ENCODE measurements at regions not wholly inside any gene's neighbourhood (a gene's known extent, or its start where the extent isn't known, plus 50 kb on each side); places are given as distances from the start of the nearest gene placed in this dataset.

DNA sequence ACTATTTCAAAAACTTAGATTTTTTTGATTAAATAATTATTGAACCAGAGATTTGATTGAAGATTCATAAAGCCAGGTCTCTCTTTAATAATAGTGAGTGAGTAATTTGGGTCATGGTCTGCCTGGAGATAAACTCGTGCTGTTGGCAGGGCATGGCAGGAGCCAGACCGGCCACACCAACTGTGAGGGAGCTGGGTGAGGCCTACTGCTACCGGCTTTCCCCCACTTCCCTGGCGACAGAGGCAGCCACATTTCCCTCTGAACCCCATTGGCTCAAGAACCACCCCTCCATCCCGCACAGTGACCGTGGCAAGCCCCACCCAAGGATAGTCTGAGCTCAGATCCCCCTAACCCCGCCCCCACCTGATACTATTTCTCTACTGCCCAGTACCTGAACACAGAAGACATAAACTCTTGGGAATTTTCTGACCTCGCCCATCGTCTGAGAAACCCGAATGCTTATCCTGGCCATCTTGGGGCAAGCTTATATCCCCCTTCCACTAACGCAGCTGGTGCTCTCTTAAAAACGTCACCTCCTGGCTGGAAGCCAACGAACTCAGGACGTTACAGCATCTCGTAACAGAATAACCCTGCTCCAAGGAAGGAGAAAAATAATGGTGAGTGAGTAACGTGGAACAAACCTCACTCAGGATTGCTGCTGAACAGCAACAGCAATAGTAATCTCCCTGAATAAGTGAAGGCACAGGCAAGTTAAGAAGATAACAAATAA, 627.6 kb upstream of the PCDH9 start:
- WGBS, 2 donors, result 86 to 89% methylated on average over 15 to 16 of the region's 16 CpGs
- no peak overlapping the region for H3K27ac ChIP-seq
- H3K4me3 ChIP-seq (replicated peaks in 1 of 3), result no peak overlapping the region
- intact Hi-C loops (cut with DNase I), result no loop called here
- H3K9me3 ChIP-seq, result no peaks in the 10 kb centered on the region
- no peaks in the 10 kb centered on the region for H3K27me3 ChIP-seq
- H3K4me1 ChIP-seq, result no peaks in the 10 kb centered on the region
- no peaks in the 10 kb centered on the region for H3K36me3 ChIP-seq
- TF ChIP-seq POLR2A (IDR thresholded peaks at IDR 0.05), result no peak
- no peak for TF ChIP-seq CTCF (IDR thresholded peaks at IDR 0.05)
- no peak for DNase-seq

- Histone ChIP-seq H3K4me3 (replicated peaks in 1 of 3) (no peak overlapping the region), H3K27ac (no peak overlapping the region), H3K4me1 (no peaks in the 10 kb centered on the region), H3K27me3 (no peaks in the 10 kb centered on the region), H3K36me3 (no peaks in the 10 kb centered on the region), H3K9me3 (no peaks in the 10 kb centered on the region)
- TF ChIP-seq CTCF (IDR thresholded peaks at IDR 0.05) (no peak), POLR2A (IDR thresholded peaks at IDR 0.05) (no peak)
- no peak for DNase-seq
- intact Hi-C loops (cut with DNase I), result no loop called here
Observed at GRCh38 chr13:67856955-67857354, 626.8 kb upstream of the PCDH9 start.

DNA sequence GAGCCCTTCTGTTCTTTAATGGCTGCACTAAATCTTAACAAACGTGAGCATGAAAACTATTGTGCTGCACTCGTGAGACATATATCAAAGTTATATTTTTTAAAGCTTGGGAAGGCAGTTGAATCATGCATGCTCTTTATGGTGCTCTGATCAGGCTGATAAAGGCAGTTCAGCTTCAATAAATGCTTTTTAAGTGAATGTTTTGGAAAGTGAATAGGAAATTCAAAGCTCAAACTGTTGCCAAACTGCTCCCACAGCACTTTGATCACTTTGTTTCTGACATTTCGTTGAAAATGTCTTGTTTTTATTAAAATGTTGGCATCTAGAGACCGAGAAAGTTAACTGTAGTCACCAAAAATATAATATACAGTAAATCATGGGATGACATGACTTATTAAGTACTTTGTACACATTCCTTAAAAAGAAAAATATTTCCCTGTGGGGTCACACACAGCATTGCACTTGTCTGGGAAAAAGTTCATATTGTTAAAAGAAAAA, 625.7 kb upstream of the PCDH9 start:
- no peaks in the 10 kb centered on the region for H3K9me3 ChIP-seq
- no peaks in the 10 kb centered on the region for H3K36me3 ChIP-seq
- H3K27me3 ChIP-seq, result no peaks in the 10 kb centered on the region
- TF ChIP-seq CTCF (IDR thresholded peaks at IDR 0.05) (no peak), POLR2A (IDR thresholded peaks at IDR 0.05) (no peak)
- 31 to 43% methylated on average over 4 of the region's 4 CpGs for WGBS, 2 donors
- H3K4me1 ChIP-seq, result no peaks in the 10 kb centered on the region
- DNase-seq, result no peak
- intact Hi-C loops (cut with DNase I), result no loop called here
- H3K27ac ChIP-seq, result no peak overlapping the region
- no peak overlapping the region for H3K4me3 ChIP-seq (replicated peaks in 1 of 3)

GRCh38 chr13:67854990-67855389, 624.9 kb upstream of the PCDH9 start:
- DNase-seq, result no peak
- no peak overlapping the region for H3K27ac ChIP-seq
- 66 to 73% methylated on average over 4 of the region's 4 CpGs for WGBS, 2 donors
- H3K4me3 ChIP-seq (replicated peaks in 1 of 3), result no peak overlapping the region
- intact Hi-C loops (cut with DNase I), result no loop called here
- no peaks in the 10 kb centered on the region for H3K36me3 ChIP-seq
- no peaks in the 10 kb centered on the region for H3K9me3 ChIP-seq
- TF ChIP-seq CTCF (IDR thresholded peaks at IDR 0.05) (no peak), POLR2A (IDR thresholded peaks at IDR 0.05) (no peak)
- no peaks in the 10 kb centered on the region for H3K27me3 ChIP-seq
- no peaks in the 10 kb centered on the region for H3K4me1 ChIP-seq

- Histone ChIP-seq H3K27me3 (no peaks in the 10 kb centered on the region), H3K36me3 (no peaks in the 10 kb centered on the region), H3K9me3 (no peaks in the 10 kb centered on the region), H3K4me1 (no peaks in the 10 kb centered on the region), H3K4me3 (replicated peaks in 1 of 3) (no peak overlapping the region), H3K27ac (no peak overlapping the region)
- intact Hi-C loops (cut with DNase I), result no loop called here
- no peak for DNase-seq
- 81% methylated on average over 2 of the region's 2 CpGs for WGBS, 2 donors
- TF ChIP-seq POLR2A (IDR thresholded peaks at IDR 0.05) (no peak), CTCF (IDR thresholded peaks at IDR 0.05) (no peak)
Observed at GRCh38 chr13:67844574-67844973, 614.4 kb upstream of the PCDH9 start.
